Ishikawa (cell line): ENCODE measurements at regions not wholly inside any gene's neighbourhood (a gene's known extent, or its start where the extent isn't known, plus 50 kb on each side); places are given as distances from the start of the nearest gene placed in this dataset.

Experiments used
- CEBPB ChIP-seq: IDR thresholded peaks from 2 replicates; pipeline ENCODE4 v1.6.1; 2012
- CREB1 ChIP-seq: IDR thresholded peaks from 2 replicates; pipeline ENCODE4 v1.6.1; 2012; ENCODE audit warnings: low read depth
- EP300 ChIP-seq: IDR thresholded peaks from 2 replicates; pipeline ENCODE4 v1.6.1; 2012; ENCODE audit warnings: borderline replicate concordance
- FOXM1 ChIP-seq: IDR thresholded peaks from 2 replicates; pipeline ENCODE4 v1.6.1; 2012; ENCODE audit warnings: low read depth, borderline replicate concordance
- MAX ChIP-seq: IDR thresholded peaks from 2 replicates; pipeline ENCODE4 v1.6.1; 2012
- RAD21 ChIP-seq: IDR thresholded peaks from 2 replicates; pipeline ENCODE4 v1.6.1; 2012; ENCODE audit warnings: low read depth
- TAF1 ChIP-seq: IDR thresholded peaks from 2 replicates; pipeline ENCODE4 v1.6.1; 2012; ENCODE audit warnings: low read depth, mild to moderate bottlenecking
- TCF12 ChIP-seq: IDR thresholded peaks from 2 replicates; pipeline ENCODE4 v1.6.1; 2012; ENCODE audit warnings: low read depth
- TEAD4 ChIP-seq: IDR thresholded peaks from 2 replicates; pipeline ENCODE4 v1.6.1; 2012
- YY1 ChIP-seq: IDR thresholded peaks from 2 replicates; pipeline ENCODE4 v1.6.1; 2012; ENCODE audit warnings: low read depth
- TF ChIP-seq, protein P1 (sequence below): IDR thresholded peaks from 2 replicates; pipeline ENCODE4 v1.6.1; 2012; ENCODE audit warnings: low read depth, mild to moderate bottlenecking

DNA sequence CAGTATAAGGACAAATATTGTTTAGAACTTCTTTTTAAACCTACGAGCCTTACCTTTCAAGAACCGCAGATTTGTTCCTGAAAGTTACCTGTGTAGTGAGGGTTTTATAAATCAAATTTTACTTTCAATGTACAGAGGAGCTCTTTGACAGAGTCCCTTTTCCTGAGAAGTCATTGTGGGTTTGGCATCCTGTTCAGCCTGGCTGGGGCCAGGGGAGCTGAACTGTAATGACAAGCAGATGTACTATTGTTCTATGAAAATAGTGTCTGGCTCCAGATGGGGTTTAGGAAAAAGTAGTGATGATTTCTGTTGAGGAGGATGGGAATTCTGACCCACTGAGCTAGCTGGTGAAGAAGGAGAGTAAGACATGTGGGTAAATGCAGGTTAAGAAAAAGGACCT is 196.2 kb upstream of the PGRMC2 start:
- no peak for TF ChIP-seq YY1
- TF ChIP-seq TCF12: no peak
- TF ChIP-seq CREB1: no peak
- no peak for TF ChIP-seq MAX
- TF ChIP-seq, protein P1, sequence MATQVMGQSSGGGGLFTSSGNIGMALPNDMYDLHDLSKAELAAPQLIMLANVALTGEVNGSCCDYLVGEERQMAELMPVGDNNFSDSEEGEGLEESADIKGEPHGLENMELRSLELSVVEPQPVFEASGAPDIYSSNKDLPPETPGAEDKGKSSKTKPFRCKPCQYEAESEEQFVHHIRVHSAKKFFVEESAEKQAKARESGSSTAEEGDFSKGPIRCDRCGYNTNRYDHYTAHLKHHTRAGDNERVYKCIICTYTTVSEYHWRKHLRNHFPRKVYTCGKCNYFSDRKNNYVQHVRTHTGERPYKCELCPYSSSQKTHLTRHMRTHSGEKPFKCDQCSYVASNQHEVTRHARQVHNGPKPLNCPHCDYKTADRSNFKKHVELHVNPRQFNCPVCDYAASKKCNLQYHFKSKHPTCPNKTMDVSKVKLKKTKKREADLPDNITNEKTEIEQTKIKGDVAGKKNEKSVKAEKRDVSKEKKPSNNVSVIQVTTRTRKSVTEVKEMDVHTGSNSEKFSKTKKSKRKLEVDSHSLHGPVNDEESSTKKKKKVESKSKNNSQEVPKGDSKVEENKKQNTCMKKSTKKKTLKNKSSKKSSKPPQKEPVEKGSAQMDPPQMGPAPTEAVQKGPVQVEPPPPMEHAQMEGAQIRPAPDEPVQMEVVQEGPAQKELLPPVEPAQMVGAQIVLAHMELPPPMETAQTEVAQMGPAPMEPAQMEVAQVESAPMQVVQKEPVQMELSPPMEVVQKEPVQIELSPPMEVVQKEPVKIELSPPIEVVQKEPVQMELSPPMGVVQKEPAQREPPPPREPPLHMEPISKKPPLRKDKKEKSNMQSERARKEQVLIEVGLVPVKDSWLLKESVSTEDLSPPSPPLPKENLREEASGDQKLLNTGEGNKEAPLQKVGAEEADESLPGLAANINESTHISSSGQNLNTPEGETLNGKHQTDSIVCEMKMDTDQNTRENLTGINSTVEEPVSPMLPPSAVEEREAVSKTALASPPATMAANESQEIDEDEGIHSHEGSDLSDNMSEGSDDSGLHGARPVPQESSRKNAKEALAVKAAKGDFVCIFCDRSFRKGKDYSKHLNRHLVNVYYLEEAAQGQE: no peak
- TF ChIP-seq FOXM1: no peak
- no peak for TF ChIP-seq EP300
- no peak for TF ChIP-seq TAF1
- no peak for TF ChIP-seq TEAD4
- no peak for TF ChIP-seq CEBPB
- no peak for TF ChIP-seq RAD21
